ENCODE measurements at regions not wholly inside any gene's neighbourhood (a gene's known extent, or its start where the extent isn't known, plus 50 kb on each side); places are given as distances from the start of the nearest gene placed in this dataset.

- Mint-ChIP-seq H3K4me3 (ENCODE audit: unreplicated experiment) (no peak overlapping the region), H3K9me3 (ENCODE audit: unreplicated experiment) (no peaks in the 10 kb centered on the region), H3K27ac (ENCODE audit: unreplicated experiment) (no peak overlapping the region), H3K4me1 (ENCODE audit: low read depth, unreplicated experiment) (no peaks in the 10 kb centered on the region), H3K36me3 (ENCODE audit: unreplicated experiment) (peaks cover 4% of the 10 kb centered on the region), H3K27me3 (ENCODE audit: unreplicated experiment) (no peaks in the 10 kb centered on the region)
- DNase-seq, result no peak
- TF ChIP-seq, protein P1, sequence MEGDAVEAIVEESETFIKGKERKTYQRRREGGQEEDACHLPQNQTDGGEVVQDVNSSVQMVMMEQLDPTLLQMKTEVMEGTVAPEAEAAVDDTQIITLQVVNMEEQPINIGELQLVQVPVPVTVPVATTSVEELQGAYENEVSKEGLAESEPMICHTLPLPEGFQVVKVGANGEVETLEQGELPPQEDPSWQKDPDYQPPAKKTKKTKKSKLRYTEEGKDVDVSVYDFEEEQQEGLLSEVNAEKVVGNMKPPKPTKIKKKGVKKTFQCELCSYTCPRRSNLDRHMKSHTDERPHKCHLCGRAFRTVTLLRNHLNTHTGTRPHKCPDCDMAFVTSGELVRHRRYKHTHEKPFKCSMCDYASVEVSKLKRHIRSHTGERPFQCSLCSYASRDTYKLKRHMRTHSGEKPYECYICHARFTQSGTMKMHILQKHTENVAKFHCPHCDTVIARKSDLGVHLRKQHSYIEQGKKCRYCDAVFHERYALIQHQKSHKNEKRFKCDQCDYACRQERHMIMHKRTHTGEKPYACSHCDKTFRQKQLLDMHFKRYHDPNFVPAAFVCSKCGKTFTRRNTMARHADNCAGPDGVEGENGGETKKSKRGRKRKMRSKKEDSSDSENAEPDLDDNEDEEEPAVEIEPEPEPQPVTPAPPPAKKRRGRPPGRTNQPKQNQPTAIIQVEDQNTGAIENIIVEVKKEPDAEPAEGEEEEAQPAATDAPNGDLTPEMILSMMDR (IDR thresholded peaks at IDR 0.05; ENCODE audit: partially characterized antibody, unreplicated experiment), result no peak
Measured at GRCh38 chr4:125010796-125011503, 298.4 kb upstream of the ANKRD50 start.

DNA sequence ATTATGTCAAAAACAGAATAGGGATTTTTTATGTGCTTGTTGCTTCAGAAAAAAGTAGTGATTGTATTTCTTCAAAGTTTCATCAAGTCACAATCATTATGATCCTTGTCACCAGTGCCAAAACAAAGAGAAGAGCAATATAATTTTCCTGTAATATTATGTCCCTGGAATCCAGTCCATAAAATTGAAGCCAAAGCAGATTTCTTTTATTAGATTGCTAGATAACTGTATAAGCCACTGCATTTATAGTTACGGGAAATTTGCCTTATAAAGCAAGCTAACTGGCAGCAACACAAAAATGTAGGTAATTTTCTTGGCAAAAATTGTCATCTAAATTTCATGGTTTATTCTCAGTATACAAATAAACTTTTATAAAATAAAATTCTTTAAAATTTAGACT lies 296.1 kb upstream of the ANKRD50 start:
- TF ChIP-seq, protein P1 (IDR thresholded peaks at IDR 0.05; ENCODE audit: partially characterized antibody, unreplicated experiment), result no peak
- no peak overlapping the region for H3K4me3 Mint-ChIP-seq (ENCODE audit: unreplicated experiment)
- H3K4me1 Mint-ChIP-seq (ENCODE audit: low read depth, unreplicated experiment), result no peaks in the 10 kb centered on the region
- no peaks in the 10 kb centered on the region for H3K9me3 Mint-ChIP-seq (ENCODE audit: unreplicated experiment)
- no peaks in the 10 kb centered on the region for H3K27me3 Mint-ChIP-seq (ENCODE audit: unreplicated experiment)
- no peak overlapping the region for H3K27ac Mint-ChIP-seq (ENCODE audit: unreplicated experiment)
- peaks cover 4% of the 10 kb centered on the region for H3K36me3 Mint-ChIP-seq (ENCODE audit: unreplicated experiment)
- DNase-seq, result no peak

DNA sequence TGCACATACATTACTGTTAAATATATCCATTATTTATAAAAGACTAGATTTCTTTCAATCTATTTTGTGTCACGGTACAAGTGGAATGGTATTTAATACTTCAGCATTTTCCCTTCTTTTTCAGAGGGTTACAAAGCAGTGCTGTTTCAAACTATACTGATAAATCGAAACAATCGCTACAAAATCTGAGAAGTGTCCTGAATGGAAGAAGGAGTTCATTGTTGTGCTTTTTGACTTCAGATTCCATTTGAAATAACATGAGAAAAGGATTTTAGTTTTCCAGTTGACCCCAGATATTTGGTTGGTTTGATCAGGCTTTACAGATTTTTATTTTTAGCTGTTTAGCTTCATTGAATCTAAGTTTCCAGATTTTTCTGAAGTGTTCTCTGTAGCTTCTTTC lies 292.1 kb upstream of the ANKRD50 start:
- Mint-ChIP-seq H3K4me1 (ENCODE audit: low read depth, unreplicated experiment) (no peaks in the 10 kb centered on the region), H3K4me3 (ENCODE audit: unreplicated experiment) (no peak overlapping the region)

GRCh38 chr4:125003840-125004239 lies 291.3 kb upstream of the ANKRD50 start:
- Mint-ChIP-seq H3K27ac (ENCODE audit: unreplicated experiment) (no peak overlapping the region), H3K4me1 (ENCODE audit: low read depth, unreplicated experiment) (no peaks in the 10 kb centered on the region), H3K36me3 (ENCODE audit: unreplicated experiment) (peaks cover 4% of the 10 kb centered on the region), H3K9me3 (ENCODE audit: unreplicated experiment) (no peaks in the 10 kb centered on the region), H3K4me3 (ENCODE audit: unreplicated experiment) (no peak overlapping the region), H3K27me3 (ENCODE audit: unreplicated experiment) (no peaks in the 10 kb centered on the region)
- DNase-seq, result no peak
- TF ChIP-seq, protein P1 (IDR thresholded peaks at IDR 0.05; ENCODE audit: partially characterized antibody, unreplicated experiment), result no peak

More for the DNA sequence above, 292.1 kb upstream of the ANKRD50 start:
- TF ChIP-seq, protein P1 (IDR thresholded peaks at IDR 0.05; ENCODE audit: partially characterized antibody, unreplicated experiment), result no peak
- Mint-ChIP-seq H3K36me3 (ENCODE audit: unreplicated experiment) (peaks cover 4% of the 10 kb centered on the region), H3K9me3 (ENCODE audit: unreplicated experiment) (no peaks in the 10 kb centered on the region), H3K27ac (ENCODE audit: unreplicated experiment) (no peak overlapping the region), H3K27me3 (ENCODE audit: unreplicated experiment) (no peaks in the 10 kb centered on the region)
- DNase-seq, result no peak

- DNase-seq, result no peak
- H3K4me3 Mint-ChIP-seq (ENCODE audit: unreplicated experiment), result no peak overlapping the region
- TF ChIP-seq, protein P1 (IDR thresholded peaks at IDR 0.05; ENCODE audit: partially characterized antibody, unreplicated experiment), result no peak
Measured at GRCh38 chr4:124997991-124998390, 285.5 kb upstream of the ANKRD50 start.

More at GRCh38 chr4:124997991-124998390, 285.5 kb upstream of the ANKRD50 start:
- Mint-ChIP-seq H3K27ac (ENCODE audit: unreplicated experiment) (no peak overlapping the region), H3K4me1 (ENCODE audit: low read depth, unreplicated experiment) (no peaks in the 10 kb centered on the region), H3K36me3 (ENCODE audit: unreplicated experiment) (no peaks in the 10 kb centered on the region), H3K27me3 (ENCODE audit: unreplicated experiment) (no peaks in the 10 kb centered on the region), H3K9me3 (ENCODE audit: unreplicated experiment) (peaks cover 5% of the 10 kb centered on the region)
